DND-41 (cell line): ENCODE measurements at regions not wholly inside any gene's neighbourhood (a gene's known extent, or its start where the extent isn't known, plus 50 kb on each side); places are given as distances from the start of the nearest gene placed in this dataset.

ENCODE experiments used
- EZH2 ChIP-seq: IDR thresholded peaks from 3 replicates; pipeline ENCODE4 v1.6.1; 2012; ENCODE audit warnings: borderline replicate concordance, low read depth, mild to moderate bottlenecking, moderate library complexity, low read length, inconsistent platforms; ENCODE audit not compliant: severe bottlenecking
- TF ChIP-seq, protein P1 (sequence below): IDR thresholded peaks from 2 replicates; pipeline ENCODE4 v1.5.1; 2012; ENCODE audit warnings: borderline replicate concordance, low read length, moderate library complexity, mild to moderate bottlenecking; ENCODE audit not compliant: poor library complexity, severe bottlenecking; ENCODE audit errors: extremely low read depth

DNA sequence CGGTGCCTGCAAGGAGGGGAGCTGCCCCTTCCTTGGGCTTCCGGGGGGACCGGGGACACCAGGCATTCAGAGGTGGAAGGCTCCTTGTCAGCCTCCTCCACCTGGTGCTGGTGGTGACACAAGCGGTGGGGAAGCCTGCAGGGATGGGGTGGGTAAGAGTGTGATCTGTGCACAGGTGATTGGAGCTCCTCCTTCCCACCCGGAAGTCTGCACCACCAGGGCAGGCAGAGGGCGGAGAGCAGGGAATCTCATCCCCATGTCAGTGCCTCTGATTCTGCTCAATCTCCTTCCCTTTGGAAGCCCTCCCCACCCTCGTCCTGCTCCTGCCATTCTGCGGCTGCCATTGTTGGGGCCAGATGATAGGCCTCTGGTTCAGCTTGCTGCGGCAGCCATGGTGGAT is 238.1 kb upstream of the CRY1 start:
- TF ChIP-seq, protein P1, sequence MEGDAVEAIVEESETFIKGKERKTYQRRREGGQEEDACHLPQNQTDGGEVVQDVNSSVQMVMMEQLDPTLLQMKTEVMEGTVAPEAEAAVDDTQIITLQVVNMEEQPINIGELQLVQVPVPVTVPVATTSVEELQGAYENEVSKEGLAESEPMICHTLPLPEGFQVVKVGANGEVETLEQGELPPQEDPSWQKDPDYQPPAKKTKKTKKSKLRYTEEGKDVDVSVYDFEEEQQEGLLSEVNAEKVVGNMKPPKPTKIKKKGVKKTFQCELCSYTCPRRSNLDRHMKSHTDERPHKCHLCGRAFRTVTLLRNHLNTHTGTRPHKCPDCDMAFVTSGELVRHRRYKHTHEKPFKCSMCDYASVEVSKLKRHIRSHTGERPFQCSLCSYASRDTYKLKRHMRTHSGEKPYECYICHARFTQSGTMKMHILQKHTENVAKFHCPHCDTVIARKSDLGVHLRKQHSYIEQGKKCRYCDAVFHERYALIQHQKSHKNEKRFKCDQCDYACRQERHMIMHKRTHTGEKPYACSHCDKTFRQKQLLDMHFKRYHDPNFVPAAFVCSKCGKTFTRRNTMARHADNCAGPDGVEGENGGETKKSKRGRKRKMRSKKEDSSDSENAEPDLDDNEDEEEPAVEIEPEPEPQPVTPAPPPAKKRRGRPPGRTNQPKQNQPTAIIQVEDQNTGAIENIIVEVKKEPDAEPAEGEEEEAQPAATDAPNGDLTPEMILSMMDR, result no peak
- no peak for TF ChIP-seq EZH2
